Keratinocyte (primary cell): ENCODE measurements at regions not wholly inside any gene's neighbourhood (a gene's known extent, or its start where the extent isn't known, plus 50 kb on each side); places are given as distances from the start of the nearest gene placed in this dataset.

Experiments used
- CTCF ChIP-seq, 3 experiments: IDR thresholded peaks in 1 of 3; conservative IDR thresholded peaks in 1 of 3; optimal IDR thresholded peaks in 1 of 3; 2 replicates in 2 of 3; 3 replicates in 1 of 3; pipeline versions ENCODE3 to v1.5.1; 2011; ENCODE audit warnings: low read length in 3 of 3, mild to moderate bottlenecking in 3 of 3, moderate library complexity in 2 of 3, control low read depth in 1 of 3, inconsistent platforms in 1 of 3; ENCODE audit not compliant: insufficient read depth in 2 of 3; ENCODE audit errors: extremely low read depth in 1 of 3
- EZH2 ChIP-seq: IDR thresholded peaks from one replicate; pipeline ENCODE4 v1.6.1; 2012; ENCODE audit warnings: inconsistent platforms, mild to moderate bottlenecking, low read length, moderate library complexity

DNA sequence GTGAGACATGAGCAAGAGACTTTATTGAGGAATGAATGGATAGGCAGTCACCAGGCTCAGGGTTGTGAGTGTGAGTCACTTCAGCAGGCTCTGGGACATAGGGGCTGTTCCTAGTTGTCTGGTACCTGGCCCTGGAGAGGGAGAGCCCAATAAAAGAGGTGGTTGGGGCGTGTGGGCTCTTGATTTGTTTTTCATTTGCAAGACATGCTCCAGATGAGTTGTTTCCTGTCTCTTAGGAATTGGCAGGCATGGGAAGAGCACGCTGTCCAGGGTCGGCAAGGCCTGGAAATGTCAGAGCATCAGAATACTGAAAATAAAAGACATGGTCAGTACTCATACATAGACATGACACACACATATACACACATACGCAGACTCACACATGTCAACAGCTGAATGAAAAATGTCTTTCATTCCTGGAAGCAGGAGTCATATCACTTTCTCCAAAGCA, 166.3 kb upstream of the SULF2 start:
- no peak for TF ChIP-seq CTCF (optimal IDR thresholded peaks at IDR 0.05 in 1 of 3, IDR thresholded peaks at IDR 0.05 in 1 of 3, conservative IDR thresholded peaks at IDR 0.05 in 1 of 3; ENCODE audit: extremely low read depth in 1 of 3, insufficient read depth in 2 of 3, low read length in 3 of 3)
- no peak for TF ChIP-seq EZH2
